Stomach smooth muscle (tissue), 2 donors: ENCODE measurements at regions not wholly inside any gene's neighbourhood (a gene's known extent, or its start where the extent isn't known, plus 50 kb on each side); places are given as distances from the start of the nearest gene placed in this dataset.

ENCODE experiments used
- H3K27ac ChIP-seq: one replicate; pipeline ENCODE4 v1.7.0; 2013; ENCODE audit warnings: mild to moderate bottlenecking, low read length, inconsistent platforms
- H3K27me3 ChIP-seq, 2 donors: one replicate each; pipeline ENCODE4 v1.7.0; 2013; ENCODE audit warnings: low read length in 2 of 2; ENCODE audit not compliant: insufficient read depth in 2 of 2, control insufficient read depth in 1 of 2
- H3K36me3 ChIP-seq, 2 donors: one replicate each; pipeline ENCODE4 v1.7.0; 2013; ENCODE audit warnings: low read length in 2 of 2; ENCODE audit not compliant: control insufficient read depth in 2 of 2, insufficient read depth in 2 of 2
- H3K4me1 ChIP-seq: one replicate; pipeline ENCODE4 v1.7.0; 2013; ENCODE audit warnings: low read length; ENCODE audit not compliant: control insufficient read depth, insufficient read depth
- H3K4me3 ChIP-seq, 2 donors: one replicate each; pipeline ENCODE4 v1.7.0; 2013; ENCODE audit warnings: low read length in 2 of 2
- H3K9ac ChIP-seq, 2 donors: one replicate each; pipeline ENCODE4 v1.7.0; 2013; ENCODE audit warnings: low read length in 2 of 2, mild to moderate bottlenecking in 1 of 2
- H3K9me3 ChIP-seq, 2 donors: one replicate each; pipeline ENCODE4 v1.7.0; 2013; ENCODE audit warnings: low read length in 2 of 2; ENCODE audit not compliant: control insufficient read depth in 2 of 2
- donor health status: healthy.
- donor health status: Pancreatic carcinoma.

- H3K27me3 ChIP-seq, result no peaks in the 10 kb centered on the region
- no peaks in the 10 kb centered on the region for H3K9me3 ChIP-seq
- no peak overlapping the region for H3K27ac ChIP-seq
- no peak overlapping the region for H3K4me3 ChIP-seq
- H3K36me3 ChIP-seq, result no peaks in the 10 kb centered on the region
- H3K4me1 ChIP-seq, result no peaks in the 10 kb centered on the region
- H3K9ac ChIP-seq, result no peak overlapping the region
These were observed 525.5 kb upstream of the BCHE start for GRCh38 chr3:166362698-166363097.

DNA sequence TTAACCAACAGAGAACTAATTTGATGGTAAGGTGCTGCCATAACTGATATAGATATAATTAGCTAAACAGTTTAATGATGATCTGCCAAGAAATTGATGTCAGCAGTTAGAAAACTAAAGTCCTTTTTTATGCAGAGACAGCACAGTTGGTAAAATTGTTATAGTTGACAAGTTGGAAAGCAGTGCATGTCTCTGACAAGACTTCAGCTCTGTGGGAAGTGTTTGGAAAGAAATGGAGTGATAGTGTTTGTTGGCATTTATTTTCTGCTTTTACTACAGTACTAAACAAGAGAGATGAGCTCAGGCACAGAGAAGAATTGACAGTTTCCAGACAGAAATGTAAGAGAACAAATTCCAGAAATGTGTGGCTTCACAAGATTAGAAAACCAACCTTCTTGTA, 523.5 kb upstream of the BCHE start:
- no peak overlapping the region for H3K27ac ChIP-seq
- no peaks in the 10 kb centered on the region for H3K36me3 ChIP-seq
- H3K4me3 ChIP-seq, result no peak overlapping the region
- no peaks in the 10 kb centered on the region for H3K27me3 ChIP-seq
- no peak overlapping the region for H3K9ac ChIP-seq
- no peaks in the 10 kb centered on the region for H3K9me3 ChIP-seq
- H3K4me1 ChIP-seq, result no peaks in the 10 kb centered on the region

- Histone ChIP-seq H3K4me3 (no peak overlapping the region), H3K36me3 (no peaks in the 10 kb centered on the region), H3K9ac (no peak overlapping the region), H3K9me3 (peaks cover 0 to 2% of the 10 kb centered on the region in 2 donors), H3K4me1 (no peaks in the 10 kb centered on the region), H3K27me3 (no peaks in the 10 kb centered on the region), H3K27ac (no peak overlapping the region)
These were observed 514.2 kb upstream of the BCHE start for GRCh38 chr3:166351461-166351860.

DNA sequence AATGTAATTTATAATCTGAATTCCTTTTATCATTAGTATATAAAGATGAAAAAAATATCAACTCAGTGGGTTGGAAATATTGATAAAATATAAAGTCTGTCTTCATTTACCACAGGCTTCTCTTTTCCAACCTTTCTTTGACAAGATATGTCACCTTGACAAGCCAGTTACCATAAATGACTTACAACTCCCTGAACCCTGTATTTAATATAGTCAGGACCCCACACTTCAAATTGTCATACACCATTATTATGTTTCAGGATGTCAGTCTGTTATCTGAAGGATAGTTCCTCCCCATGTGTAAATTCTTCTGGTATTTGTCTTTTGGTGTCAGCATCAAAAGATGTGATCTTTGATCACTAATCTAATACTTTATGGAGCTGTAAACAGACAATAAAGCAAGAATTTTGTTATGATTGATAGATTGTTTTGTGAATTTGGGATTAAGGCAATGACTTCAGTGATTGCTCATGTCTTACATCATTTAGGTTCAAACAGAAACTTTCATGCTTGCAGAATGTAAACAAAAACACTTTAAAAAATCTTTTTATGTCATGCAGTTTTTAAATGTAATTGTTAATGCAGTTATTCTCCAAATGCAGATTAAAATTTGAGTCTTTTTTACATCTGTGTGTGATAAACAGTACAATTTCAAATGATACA, 503.5 kb upstream of the BCHE start:
- no peak overlapping the region for H3K27ac ChIP-seq
- no peaks in the 10 kb centered on the region for H3K27me3 ChIP-seq
- no peak overlapping the region for H3K9ac ChIP-seq
- no peaks in the 10 kb centered on the region for H3K4me1 ChIP-seq
- no peaks in the 10 kb centered on the region for H3K9me3 ChIP-seq
- no peaks in the 10 kb centered on the region for H3K36me3 ChIP-seq
- no peak overlapping the region for H3K4me3 ChIP-seq

DNA sequence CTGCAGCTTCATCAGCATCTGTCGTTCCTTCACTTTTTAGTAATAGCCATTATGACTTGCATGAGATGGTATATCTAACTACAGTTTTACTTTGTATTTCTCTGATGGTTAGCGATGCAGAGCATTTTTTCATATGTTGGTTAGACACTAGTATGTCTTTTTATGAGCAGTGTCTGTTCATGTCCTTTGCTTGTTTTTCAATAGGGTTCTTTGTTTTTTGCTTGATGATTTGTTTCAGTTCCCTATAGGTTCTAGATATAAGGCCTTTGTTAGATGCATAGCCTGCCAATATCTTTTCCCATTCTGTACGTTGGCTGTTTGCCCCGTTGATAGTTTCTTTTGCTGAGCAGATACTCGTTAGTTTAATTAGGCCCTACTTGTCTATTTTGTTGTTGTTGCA, 487.2 kb upstream of the BCHE start:
- Histone ChIP-seq H3K9ac (no peak overlapping the region), H3K4me1 (no peaks in the 10 kb centered on the region), H3K36me3 (no peaks in the 10 kb centered on the region), H3K4me3 (no peak overlapping the region), H3K9me3 (no peaks in the 10 kb centered on the region), H3K27ac (no peak overlapping the region), H3K27me3 (no peaks in the 10 kb centered on the region)

DNA sequence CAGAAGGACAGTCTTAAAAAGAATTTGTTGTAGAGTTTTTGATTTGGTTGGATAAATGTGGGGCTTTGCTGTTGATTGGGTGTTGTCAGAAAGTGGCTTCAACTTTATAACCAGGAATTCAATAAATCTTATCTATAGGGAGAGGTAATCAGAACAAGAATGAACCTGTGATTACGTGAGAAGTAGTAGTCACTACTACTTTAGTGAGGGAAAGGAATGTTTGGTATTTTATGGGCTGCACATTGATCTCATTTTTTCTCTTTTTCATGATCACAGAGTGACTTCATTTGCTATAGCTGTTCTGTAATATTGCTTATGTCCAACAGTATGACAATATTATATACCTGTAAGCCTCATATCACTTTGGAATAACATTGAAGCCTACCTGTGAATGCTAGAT, 485.2 kb upstream of the BCHE start:
- no peaks in the 10 kb centered on the region for H3K4me1 ChIP-seq
- H3K9me3 ChIP-seq, result no peaks in the 10 kb centered on the region
- no peak overlapping the region for H3K4me3 ChIP-seq
- no peak overlapping the region for H3K9ac ChIP-seq
- no peak overlapping the region for H3K27ac ChIP-seq
- H3K36me3 ChIP-seq, result no peaks in the 10 kb centered on the region
- H3K27me3 ChIP-seq, result no peaks in the 10 kb centered on the region

DNA sequence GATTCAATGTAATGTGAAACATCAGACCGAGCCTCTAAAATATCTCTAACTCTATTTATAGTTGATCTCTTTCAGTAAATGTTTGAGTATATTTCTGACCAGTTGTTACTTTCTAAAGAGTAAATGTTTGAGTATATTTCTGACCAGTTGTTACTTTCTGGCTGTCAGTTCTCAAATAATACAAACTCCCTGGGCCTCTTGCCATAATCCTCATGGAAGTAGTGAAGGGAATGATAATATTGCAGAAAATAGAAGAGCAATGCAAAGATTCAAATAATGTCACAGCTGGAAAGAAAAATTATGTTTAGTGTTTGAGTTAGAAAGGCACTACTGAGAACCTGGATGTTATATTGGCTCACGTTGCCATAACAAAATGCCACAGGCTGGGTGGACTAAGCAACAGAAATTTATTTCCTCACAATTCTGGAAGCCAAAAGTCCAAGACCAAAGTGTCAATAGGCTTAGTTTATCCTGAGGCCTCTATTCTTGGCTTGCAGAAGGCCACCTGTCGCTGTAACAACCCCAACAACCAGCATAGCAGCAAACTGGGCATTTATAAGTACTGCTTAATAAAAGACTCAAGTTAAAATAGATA, 470.6 kb upstream of the BCHE start:
- Histone ChIP-seq H3K27ac (no peak overlapping the region), H3K27me3 (no peaks in the 10 kb centered on the region), H3K9ac (no peak overlapping the region), H3K9me3 (no peaks in the 10 kb centered on the region), H3K4me3 (no peak overlapping the region), H3K36me3 (no peaks in the 10 kb centered on the region), H3K4me1 (peaks cover 4% of the 10 kb centered on the region)

DNA sequence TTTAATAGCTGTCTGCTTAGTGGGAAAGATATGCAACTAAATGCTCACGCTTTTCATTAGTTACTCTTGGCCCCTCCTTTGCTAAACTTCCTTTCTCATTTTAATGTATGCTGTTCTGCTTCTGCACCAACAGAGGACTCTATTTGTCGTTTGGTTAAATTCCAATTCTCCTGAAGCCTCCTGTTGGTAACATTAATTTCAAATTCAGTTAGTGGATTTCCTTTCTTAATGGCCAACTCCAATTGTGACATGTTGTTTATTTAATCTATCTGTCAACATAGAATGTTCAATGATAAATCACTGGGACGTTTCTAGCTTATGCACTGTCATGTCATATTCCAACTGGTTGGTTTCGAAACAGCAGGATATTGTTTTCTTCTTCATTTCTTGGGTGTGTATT, 467.4 kb upstream of the BCHE start:
- Histone ChIP-seq H3K27me3 (no peaks in the 10 kb centered on the region), H3K9me3 (no peaks in the 10 kb centered on the region), H3K36me3 (no peaks in the 10 kb centered on the region), H3K4me1 (peaks cover 4% of the 10 kb centered on the region), H3K27ac (no peak overlapping the region), H3K4me3 (no peak overlapping the region), H3K9ac (no peak overlapping the region)

- no peak overlapping the region for H3K9ac ChIP-seq
These were observed 466.5 kb upstream of the BCHE start for GRCh38 chr3:166303681-166304080.

GRCh38 chr3:166302331-166302730, 465.1 kb upstream of the BCHE start:
- no peaks in the 10 kb centered on the region for H3K9me3 ChIP-seq

More at GRCh38 chr3:166303681-166304080, 466.5 kb upstream of the BCHE start:
- H3K27ac ChIP-seq, result no peak overlapping the region
- no peaks in the 10 kb centered on the region for H3K9me3 ChIP-seq
- H3K27me3 ChIP-seq, result no peaks in the 10 kb centered on the region
- no peaks in the 10 kb centered on the region for H3K36me3 ChIP-seq
- no peak overlapping the region for H3K4me3 ChIP-seq
- peaks cover 4% of the 10 kb centered on the region for H3K4me1 ChIP-seq

GRCh38 chr3:166296179-166296783, 459.1 kb upstream of the BCHE start:
- Histone ChIP-seq H3K4me3 (no peak overlapping the region), H3K4me1 (no peaks in the 10 kb centered on the region), H3K36me3 (no peaks in the 10 kb centered on the region), H3K27ac (no peak overlapping the region), H3K27me3 (no peaks in the 10 kb centered on the region), H3K9ac (no peak overlapping the region), H3K9me3 (no peaks in the 10 kb centered on the region)

More at GRCh38 chr3:166302331-166302730, 465.1 kb upstream of the BCHE start:
- no peaks in the 10 kb centered on the region for H3K4me1 ChIP-seq
- no peaks in the 10 kb centered on the region for H3K36me3 ChIP-seq
- no peak overlapping the region for H3K9ac ChIP-seq
- H3K4me3 ChIP-seq, result no peak overlapping the region
- H3K27ac ChIP-seq, result no peak overlapping the region
- no peaks in the 10 kb centered on the region for H3K27me3 ChIP-seq
